ENCODE measurements at regions not wholly inside any gene's neighbourhood (a gene's known extent, or its start where the extent isn't known, plus 50 kb on each side); places are given as distances from the start of the nearest gene placed in this dataset.

- DNase-seq (no peak), ATAC-seq (no peak)
- H3K4me1 Mint-ChIP-seq (ENCODE audit: low read depth) = peaks cover 2% of the 10 kb centered on the region
- no peak overlapping the region for H3K4me3 Mint-ChIP-seq
- H3K9me3 Mint-ChIP-seq = no peaks in the 10 kb centered on the region
- no peaks in the 10 kb centered on the region for H3K36me3 Mint-ChIP-seq (ENCODE audit: insufficient read depth)
- H3K27me3 Mint-ChIP-seq (ENCODE audit: low read depth) = no peaks in the 10 kb centered on the region
Observed at GRCh38 chr11:130762638-130763037, 153.6 kb downstream of the SNX19 start.

- Mint-ChIP-seq H3K36me3 (ENCODE audit: insufficient read depth) (no peaks in the 10 kb centered on the region), H3K9me3 (no peaks in the 10 kb centered on the region), H3K4me3 (no peak overlapping the region), H3K4me1 (ENCODE audit: low read depth) (peaks cover 2% of the 10 kb centered on the region), H3K27me3 (ENCODE audit: low read depth) (no peaks in the 10 kb centered on the region)
- no peak for DNase-seq
- ATAC-seq = no peak
Observed at GRCh38 chr11:130763087-130763980, 152.9 kb downstream of the SNX19 start.

- H3K4me1 Mint-ChIP-seq (ENCODE audit: low read depth) = peaks cover 2% of the 10 kb centered on the region
- DNase-seq = no peak
- no peaks in the 10 kb centered on the region for H3K9me3 Mint-ChIP-seq
- H3K36me3 Mint-ChIP-seq (ENCODE audit: insufficient read depth) = no peaks in the 10 kb centered on the region
- ATAC-seq = no peak
- H3K27me3 Mint-ChIP-seq (ENCODE audit: low read depth) = no peaks in the 10 kb centered on the region
- H3K4me3 Mint-ChIP-seq = no peak overlapping the region
Observed at GRCh38 chr11:130765406-130765805, 150.9 kb downstream of the SNX19 start.

GRCh38 chr11:130765951-130766649 lies 150.2 kb downstream of the SNX19 start:
- Mint-ChIP-seq H3K27me3 (ENCODE audit: low read depth) (no peaks in the 10 kb centered on the region), H3K4me1 (ENCODE audit: low read depth) (peaks cover 2% of the 10 kb centered on the region), H3K36me3 (ENCODE audit: insufficient read depth) (no peaks in the 10 kb centered on the region), H3K4me3 (no peak overlapping the region), H3K9me3 (no peaks in the 10 kb centered on the region)
- ATAC-seq (no peak), DNase-seq (no peak)

GRCh38 chr11:130766650-130767565 lies 149.4 kb downstream of the SNX19 start:
- DNase-seq (no peak), ATAC-seq (no peak)
- peaks cover 2% of the 10 kb centered on the region for H3K4me1 Mint-ChIP-seq (ENCODE audit: low read depth)
- no peaks in the 10 kb centered on the region for H3K27me3 Mint-ChIP-seq (ENCODE audit: low read depth)
- no peaks in the 10 kb centered on the region for H3K9me3 Mint-ChIP-seq
- H3K4me3 Mint-ChIP-seq = no peak overlapping the region
- H3K36me3 Mint-ChIP-seq (ENCODE audit: insufficient read depth) = no peaks in the 10 kb centered on the region

GRCh38 chr11:130769782-130770535 lies 146.3 kb downstream of the SNX19 start:
- Mint-ChIP-seq H3K9me3 (no peaks in the 10 kb centered on the region), H3K27me3 (ENCODE audit: low read depth) (no peaks in the 10 kb centered on the region), H3K4me1 (ENCODE audit: low read depth) (peaks cover 2% of the 10 kb centered on the region), H3K4me3 (no peak overlapping the region), H3K36me3 (ENCODE audit: insufficient read depth) (no peaks in the 10 kb centered on the region)
- ATAC-seq (no peak), DNase-seq (no peak)

GRCh38 chr11:130771708-130772107 lies 144.6 kb downstream of the SNX19 start:
- ATAC-seq (no peak), DNase-seq (no peak)
- Mint-ChIP-seq H3K4me3 (no peak overlapping the region), H3K36me3 (ENCODE audit: insufficient read depth) (no peaks in the 10 kb centered on the region), H3K9me3 (no peaks in the 10 kb centered on the region), H3K27me3 (ENCODE audit: low read depth) (no peaks in the 10 kb centered on the region), H3K4me1 (ENCODE audit: low read depth) (no peaks in the 10 kb centered on the region)

GRCh38 chr11:130772266-130773227 lies 143.7 kb downstream of the SNX19 start:
- Mint-ChIP-seq H3K27me3 (ENCODE audit: low read depth) (no peaks in the 10 kb centered on the region), H3K36me3 (ENCODE audit: insufficient read depth) (no peaks in the 10 kb centered on the region), H3K9me3 (no peaks in the 10 kb centered on the region), H3K4me3 (no peak overlapping the region), H3K4me1 (ENCODE audit: low read depth) (no peaks in the 10 kb centered on the region)
- ATAC-seq (no peak), DNase-seq (no peak)

GRCh38 chr11:130773244-130773820 lies 142.9 kb downstream of the SNX19 start:
- Mint-ChIP-seq H3K27me3 (ENCODE audit: low read depth) (no peaks in the 10 kb centered on the region), H3K9me3 (no peaks in the 10 kb centered on the region), H3K4me3 (no peak overlapping the region), H3K36me3 (ENCODE audit: insufficient read depth) (no peaks in the 10 kb centered on the region), H3K4me1 (ENCODE audit: low read depth) (no peaks in the 10 kb centered on the region)
- ATAC-seq = no peak
- DNase-seq = no peak

GRCh38 chr11:130774703-130775102 lies 141.6 kb downstream of the SNX19 start:
- no peak for ATAC-seq
- H3K4me3 Mint-ChIP-seq = no peak overlapping the region
- no peaks in the 10 kb centered on the region for H3K9me3 Mint-ChIP-seq
- no peaks in the 10 kb centered on the region for H3K4me1 Mint-ChIP-seq (ENCODE audit: low read depth)
- DNase-seq = no peak
- no peaks in the 10 kb centered on the region for H3K27me3 Mint-ChIP-seq (ENCODE audit: low read depth)
- no peaks in the 10 kb centered on the region for H3K36me3 Mint-ChIP-seq (ENCODE audit: insufficient read depth)

GRCh38 chr11:130775306-130776060 lies 140.8 kb downstream of the SNX19 start:
- ATAC-seq (no peak), DNase-seq (no peak)
- no peaks in the 10 kb centered on the region for H3K36me3 Mint-ChIP-seq (ENCODE audit: insufficient read depth)
- H3K4me3 Mint-ChIP-seq = no peak overlapping the region
- H3K4me1 Mint-ChIP-seq (ENCODE audit: low read depth) = no peaks in the 10 kb centered on the region
- no peaks in the 10 kb centered on the region for H3K27me3 Mint-ChIP-seq (ENCODE audit: low read depth)
- no peaks in the 10 kb centered on the region for H3K9me3 Mint-ChIP-seq

- no peak for ATAC-seq
Observed at GRCh38 chr11:130776061-130776419, 140.2 kb downstream of the SNX19 start.

More at GRCh38 chr11:130776061-130776419, 140.2 kb downstream of the SNX19 start:
- Mint-ChIP-seq H3K27me3 (ENCODE audit: low read depth) (no peaks in the 10 kb centered on the region), H3K4me3 (no peak overlapping the region), H3K36me3 (ENCODE audit: insufficient read depth) (no peaks in the 10 kb centered on the region), H3K4me1 (ENCODE audit: low read depth) (no peaks in the 10 kb centered on the region), H3K9me3 (no peaks in the 10 kb centered on the region)
- no peak for DNase-seq
